T47D (cell line): ENCODE measurements at regions not wholly inside any gene's neighbourhood (a gene's known extent, or its start where the extent isn't known, plus 50 kb on each side); places are given as distances from the start of the nearest gene placed in this dataset.
A peak's percentile ranks its signal among the peaks of the same experiment; 100 is the strongest.
"Not testable (repeated sequence)": the region's sequence is repeated elsewhere in the genome, so short reads cannot be mapped to it uniquely, and the experiment has no call there.

Source experiments
- DNase-seq, 2 experiments: peaks; one replicate each; pipeline versions ENCODE4 v3.0.0 to v3.0.0-alpha.2; 2011 to 2012; ENCODE audit warnings: low read depth in 1 of 2, low spot score in 1 of 2
- JUND ChIP-seq: IDR thresholded peaks from 2 replicates; pipeline ENCODE4 v1.6.1; 2012; ENCODE audit warnings: low read depth
- in situ Hi-C: cut with HindIII; loops from 2 replicates; pipeline ENCODE4 v1.10.0; 2016; ENCODE audit warnings: low sequenced_read_pairs, low pct_unique_long_range_greater_than_20kb

- no peak for DNase-seq
- TF ChIP-seq JUND = no peak
Measured at GRCh38 chr2:184030245-184030644, 568.1 kb upstream of the ZNF804A start.

GRCh38 chr2:184030989-184031388 is 567.3 kb upstream of the ZNF804A start:
- no peak for TF ChIP-seq JUND
- in situ Hi-C loops = no loop called here
- no peak for DNase-seq

More at GRCh38 chr2:184030245-184030644, 568.1 kb upstream of the ZNF804A start:
- in situ Hi-C loops = no loop called here

GRCh38 chr2:184031402-184032147 is 566.8 kb upstream of the ZNF804A start:
- no peak for TF ChIP-seq JUND
- in situ Hi-C loops = no loop called here

GRCh38 chr2:184032983-184033382 is 565.3 kb upstream of the ZNF804A start:
- no peak for TF ChIP-seq JUND
- DNase-seq = no peak
- in situ Hi-C loops = no loop called here

More at GRCh38 chr2:184031402-184032147, 566.8 kb upstream of the ZNF804A start:
- peak in 1 of 2 experiments; percentile 14 for DNase-seq

GRCh38 chr2:184037273-184037672 is 561.1 kb upstream of the ZNF804A start:
- TF ChIP-seq JUND = no peak
- DNase-seq = no peak
- in situ Hi-C loops = no loop called here

- in situ Hi-C loops = no loop called here
- TF ChIP-seq JUND = no peak
- no peak for DNase-seq
Measured at GRCh38 chr2:184039493-184039892, 558.8 kb upstream of the ZNF804A start.

- no peak for TF ChIP-seq JUND
- in situ Hi-C loops = no loop called here
- DNase-seq = no peak
Measured at GRCh38 chr2:184040230-184040629, 558.1 kb upstream of the ZNF804A start.

- in situ Hi-C loops = no loop called here
- TF ChIP-seq JUND = no peak
- DNase-seq = no peak
Measured at GRCh38 chr2:184041077-184041476, 557.3 kb upstream of the ZNF804A start.

- no peak for TF ChIP-seq JUND
- in situ Hi-C loops = no loop called here
- no peak for DNase-seq
Measured at GRCh38 chr2:184041777-184042176, 556.6 kb upstream of the ZNF804A start.

- in situ Hi-C loops = no loop called here
- TF ChIP-seq JUND = no peak
- DNase-seq = no peak
Measured at GRCh38 chr2:184047536-184047935, 550.8 kb upstream of the ZNF804A start.

GRCh38 chr2:184049566-184049965 is 548.8 kb upstream of the ZNF804A start:
- in situ Hi-C loops = no loop called here
- no peak for DNase-seq
- TF ChIP-seq JUND = no peak

GRCh38 chr2:184053326-184053725 is 545.0 kb upstream of the ZNF804A start:
- DNase-seq = peak in 1 of 2 experiments; percentile 40
- no peak for TF ChIP-seq JUND
- in situ Hi-C loops = no loop called here

GRCh38 chr2:184054419-184054818 is 543.9 kb upstream of the ZNF804A start:
- DNase-seq, in situ Hi-C loops: not testable (repeated sequence)

- TF ChIP-seq JUND = no peak
- in situ Hi-C loops = no loop called here
- no peak for DNase-seq
Measured at GRCh38 chr2:184057910-184058309, 540.4 kb upstream of the ZNF804A start.

GRCh38 chr2:184060268-184060667 is 538.1 kb upstream of the ZNF804A start:
- in situ Hi-C loops, DNase-seq: not testable (repeated sequence)
